ENCODE measurements at regions not wholly inside any gene's neighbourhood (a gene's known extent, or its start where the extent isn't known, plus 50 kb on each side); places are given as distances from the start of the nearest gene placed in this dataset.

GRCh38 chr10:2223548-2224320 lies 486.4 kb upstream of the ADARB2 start:
- no peak for DNase-seq
- ChIA-PET POLR2A (ENCODE audit: unreplicated experiment) (no interaction called here), CTCF (interaction anchor here (1.0 kb wide), 1 partner anchor 18 kb away, joined by 3 read pairs; no protein-coding TSS in a partner anchor)
- Histone ChIP-seq H4K8ac (ENCODE audit: low read depth in 2 of 2, low read length in 2 of 2) (no peak overlapping the region), H3K36me3 (ENCODE audit: control insufficient read depth, insufficient read depth, low read length) (no peaks in the 10 kb centered on the region), H2AK5ac (ENCODE audit: low read depth, low read length) (no peak overlapping the region), H3K27ac (ENCODE audit: insufficient read depth, low read length) (no peak overlapping the region), H2AFZ (replicated peaks; ENCODE audit: low read length, poor library complexity) (no peak overlapping the region), H4K20me1 (ENCODE audit: insufficient read depth, low read length) (no peaks in the 10 kb centered on the region), H3K9me3 (ENCODE audit: control insufficient read depth, insufficient read depth, low read length) (peaks cover 21% of the 10 kb centered on the region), H3K23ac (ENCODE audit: low read depth, low read length) (no peak overlapping the region), H3K4me3 (ENCODE audit: insufficient read depth, low read depth, low read length) (no peak overlapping the region), H2BK5ac (ENCODE audit: low read depth, low read length, poor library complexity, severe bottlenecking) (no peak overlapping the region), H2AK9ac (replicated peaks; ENCODE audit: low read depth, low read length, poor library complexity) (no peak overlapping the region), H3K79me1 (ENCODE audit: low read depth in 1 of 2, low read length in 2 of 2) (no peaks in the 10 kb centered on the region), H3K27me3 (ENCODE audit: control insufficient read depth, insufficient read depth, low read length) (no peaks in the 10 kb centered on the region), H3K4me2 (ENCODE audit: low read depth, low read length) (no peak overlapping the region), H2BK15ac (ENCODE audit: low read depth, low read length) (no peak overlapping the region), H4K91ac (ENCODE audit: insufficient read depth, low read depth, low read length) (no peak overlapping the region), H2BK120ac (ENCODE audit: low read depth, low read length) (no peak overlapping the region), H3K4ac (ENCODE audit: low read depth, low read length) (no peak overlapping the region), H3K9me1 (ENCODE audit: insufficient read depth, low read length) (no peaks in the 10 kb centered on the region), H3K18ac (ENCODE audit: low read depth, low read length) (no peak overlapping the region), H4K5ac (ENCODE audit: low read depth, low read length) (no peak overlapping the region), H3K4me1 (ENCODE audit: control insufficient read depth, insufficient read depth, low read length) (no peaks in the 10 kb centered on the region), H3K9ac (ENCODE audit: low read depth, low read length) (no peak overlapping the region), H3K56ac (ENCODE audit: extremely low read depth, insufficient read depth, low read length) (no peak overlapping the region), H2BK20ac (ENCODE audit: low read depth, low read length) (no peak overlapping the region), H3K14ac (replicated peaks; ENCODE audit: low read depth, low read length) (no peak overlapping the region)
- dilution Hi-C loops (cut with HindIII; ENCODE audit: low sequenced_read_pairs, unreplicated experiment): no loop called here
- TF ChIP-seq NFE2L2 (IDR thresholded peaks at IDR 0.05; ENCODE audit: low read depth, low read length) (no peak), RAD21 (IDR thresholded peaks at IDR 0.05; ENCODE audit: low read length) (no peak), BHLHE40 (IDR thresholded peaks at IDR 0.05; ENCODE audit: low read depth, low read length) (no peak), MXI1 (IDR thresholded peaks at IDR 0.05; ENCODE audit: borderline replicate concordance, low read depth, low read length) (no peak)
- no CpG with 5 or more reads among the region's 8 CpGs for WGBS, 2 experiments (ENCODE audit: extremely low coverage in 2 of 2, insufficient read length in 1 of 2)
- in situ Hi-C loops (cut with MboI; ENCODE audit: low sequenced_read_pairs): no loop called here
- ATAC-seq (ENCODE audit: low read depth): no peak
- intact Hi-C loops (cut with micrococcal nuclease): no loop called here
- no TSS peak for BruUV-seq (replicated peaks)
